ENCODE measurements at regions not wholly inside any gene's neighbourhood (a gene's known extent, or its start where the extent isn't known, plus 50 kb on each side); places are given as distances from the start of the nearest gene placed in this dataset.

- TF ChIP-seq CTCF (IDR thresholded peaks at IDR 0.05) (no peak), POLR2A (IDR thresholded peaks at IDR 0.05) (no peak), POLR2AphosphoS5 (IDR thresholded peaks at IDR 0.05) (no peak)
Observed at GRCh38 chr12:114218136-114218535, 187.8 kb downstream of the TBX5 start.

All from prostate gland (tissue), 2 donors.